Endodermal cell (in vitro differentiated cells): ENCODE measurements at regions not wholly inside any gene's neighbourhood (a gene's known extent, or its start where the extent isn't known, plus 50 kb on each side); places are given as distances from the start of the nearest gene placed in this dataset.

Source experiments
- DNase-seq: peaks from one replicate; pipeline ENCODE4 v3.0.0-alpha.2; 2017
- H3K27ac ChIP-seq: 2 replicates; pipeline ENCODE4 v1.5.1; 2013; ENCODE audit warnings: mild to moderate bottlenecking, low read depth, low read length, moderate library complexity
- H3K27me3 ChIP-seq: 2 replicates; pipeline ENCODE4 v1.6.1; 2013; ENCODE audit warnings: mild to moderate bottlenecking, low read length, moderate library complexity; ENCODE audit not compliant: insufficient read depth, control insufficient read depth, poor library complexity, severe bottlenecking
- H3K36me3 ChIP-seq: 2 replicates; pipeline ENCODE4 v1.7.0; 2013; ENCODE audit warnings: mild to moderate bottlenecking, low read length, moderate library complexity; ENCODE audit not compliant: control insufficient read depth, insufficient read depth
- H3K4me1 ChIP-seq: one replicate; pipeline ENCODE4 v1.7.0; 2013; ENCODE audit warnings: low read length; ENCODE audit not compliant: control insufficient read depth, insufficient read depth
- H3K4me3 ChIP-seq: 2 replicates; pipeline ENCODE4 v1.5.1; 2013; ENCODE audit warnings: mild to moderate bottlenecking, low read length, moderate library complexity
- H3K9ac ChIP-seq: 2 replicates; pipeline ENCODE4 v1.6.1; 2013; ENCODE audit warnings: mild to moderate bottlenecking, low read length, moderate library complexity; ENCODE audit not compliant: poor library complexity, severe bottlenecking; ENCODE audit errors: extremely low read depth
- H3K9me3 ChIP-seq: 2 replicates; pipeline ENCODE4 v1.6.1; 2013; ENCODE audit warnings: mild to moderate bottlenecking, low read length, moderate library complexity; ENCODE audit not compliant: control insufficient read depth
- H3K27ac Mint-ChIP-seq: 2 replicates; pipeline ENCODE4 v1.8.0; 2020; ENCODE audit warnings: mixed read lengths
- H3K27me3 Mint-ChIP-seq: 2 replicates; pipeline ENCODE4 v1.8.0; 2021; ENCODE audit warnings: mild to moderate bottlenecking, mixed read lengths; ENCODE audit not compliant: insufficient read depth
- H3K36me3 Mint-ChIP-seq: 2 replicates; pipeline ENCODE4 v1.8.0; 2020; ENCODE audit warnings: low read depth, mixed read lengths
- H3K4me1 Mint-ChIP-seq: 2 replicates; pipeline ENCODE4 v1.8.0; 2020; ENCODE audit warnings: mixed read lengths
- H3K4me3 Mint-ChIP-seq: 2 replicates; pipeline ENCODE4 v1.8.0; 2020; ENCODE audit warnings: mild to moderate bottlenecking, moderate library complexity, mixed read lengths
- H3K9me3 Mint-ChIP-seq: 2 replicates; pipeline ENCODE4 v1.8.0; 2020; ENCODE audit warnings: mild to moderate bottlenecking, mixed read lengths
- WGBS, 2 experiments: methylation state at CpG; one replicate each; pipeline versions ENCODE4 v1.1.5 to v1.1.7; 2013; ENCODE audit warnings: missing lambda C conversion rate in 2 of 2, mixed read lengths in 1 of 2; ENCODE audit not compliant: insufficient coverage in 1 of 2, insufficient read length in 1 of 2; 5-methylcytosine and 5-hydroxymethylcytosine counted together
- TF ChIP-seq, protein P1 (sequence below): fragments of 200-600 bp; sonication (generic); conservative IDR thresholded peaks from 2 replicates; pipeline ENCODE4 v1.5.0; 2021; ENCODE audit warnings: antibody characterized with exemption, mild to moderate bottlenecking

DNA sequence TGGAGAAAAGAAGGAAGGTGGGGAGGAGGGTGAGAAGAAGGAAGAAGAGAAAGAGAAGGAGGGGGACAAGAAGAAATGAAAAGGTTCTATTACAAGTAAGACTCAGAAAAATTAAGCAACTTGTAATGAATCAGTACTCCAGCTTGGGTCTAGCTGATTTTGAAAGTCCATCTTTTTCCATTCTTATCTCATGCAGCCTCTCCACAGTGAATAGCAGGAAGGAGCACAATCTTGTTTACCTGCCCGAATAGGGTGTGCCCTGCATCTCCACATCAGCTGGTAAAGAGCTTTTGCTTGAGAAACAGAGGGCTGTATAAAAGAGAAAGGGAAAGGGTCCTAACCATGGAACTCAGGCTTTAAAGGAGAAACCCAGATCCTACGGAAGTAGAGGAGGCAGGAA lies 348.8 kb downstream of the TPBG start:
- DNase-seq: no peak
- H3K27me3 Mint-ChIP-seq: no peaks in the 10 kb centered on the region
- Histone ChIP-seq H3K9me3 (peaks cover 24% of the 10 kb centered on the region), H3K36me3 (no peaks in the 10 kb centered on the region), H3K4me1 (no peaks in the 10 kb centered on the region), H3K9ac (no peak overlapping the region), H3K27ac (no peak overlapping the region), H3K27me3 (no peaks in the 10 kb centered on the region), H3K4me3 (no peak overlapping the region)
- H3K27ac Mint-ChIP-seq: no peak overlapping the region
- peaks cover 4% of the 10 kb centered on the region for H3K36me3 Mint-ChIP-seq
- H3K4me3 Mint-ChIP-seq: no peak overlapping the region
- H3K9me3 Mint-ChIP-seq: peaks cover 36% of the 10 kb centered on the region
- WGBS, 2 experiments: 93 to 100% methylated on average over 2 of the region's 2 CpGs
- TF ChIP-seq, protein P1, sequence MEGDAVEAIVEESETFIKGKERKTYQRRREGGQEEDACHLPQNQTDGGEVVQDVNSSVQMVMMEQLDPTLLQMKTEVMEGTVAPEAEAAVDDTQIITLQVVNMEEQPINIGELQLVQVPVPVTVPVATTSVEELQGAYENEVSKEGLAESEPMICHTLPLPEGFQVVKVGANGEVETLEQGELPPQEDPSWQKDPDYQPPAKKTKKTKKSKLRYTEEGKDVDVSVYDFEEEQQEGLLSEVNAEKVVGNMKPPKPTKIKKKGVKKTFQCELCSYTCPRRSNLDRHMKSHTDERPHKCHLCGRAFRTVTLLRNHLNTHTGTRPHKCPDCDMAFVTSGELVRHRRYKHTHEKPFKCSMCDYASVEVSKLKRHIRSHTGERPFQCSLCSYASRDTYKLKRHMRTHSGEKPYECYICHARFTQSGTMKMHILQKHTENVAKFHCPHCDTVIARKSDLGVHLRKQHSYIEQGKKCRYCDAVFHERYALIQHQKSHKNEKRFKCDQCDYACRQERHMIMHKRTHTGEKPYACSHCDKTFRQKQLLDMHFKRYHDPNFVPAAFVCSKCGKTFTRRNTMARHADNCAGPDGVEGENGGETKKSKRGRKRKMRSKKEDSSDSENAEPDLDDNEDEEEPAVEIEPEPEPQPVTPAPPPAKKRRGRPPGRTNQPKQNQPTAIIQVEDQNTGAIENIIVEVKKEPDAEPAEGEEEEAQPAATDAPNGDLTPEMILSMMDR: no peak
- peaks cover 9% of the 10 kb centered on the region for H3K4me1 Mint-ChIP-seq

DNA sequence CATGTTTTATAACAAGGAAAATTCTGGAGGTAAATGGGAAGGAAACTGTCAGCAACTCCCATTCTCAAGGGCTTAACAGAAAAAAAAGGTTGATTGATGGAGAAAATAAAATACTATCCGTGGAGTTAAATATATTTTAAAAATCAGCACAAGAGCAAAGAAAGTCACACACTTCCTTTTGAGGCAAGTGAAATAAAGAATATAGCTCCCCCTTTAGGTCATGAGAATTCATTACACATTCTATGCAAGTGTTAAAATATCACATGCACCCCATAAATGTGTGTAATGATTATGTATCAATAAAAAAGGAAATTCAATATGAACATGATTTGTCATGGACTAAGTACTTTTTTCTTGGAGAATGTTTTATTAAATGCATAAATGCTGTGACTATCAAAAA lies 349.2 kb downstream of the TPBG start:
- 82% methylated on average over 1 of the region's 1 CpG; no CpG with 5 or more reads in 1 of the 2 experiments for WGBS, 2 experiments
- H3K9me3 Mint-ChIP-seq: peaks cover 41% of the 10 kb centered on the region

DNA sequence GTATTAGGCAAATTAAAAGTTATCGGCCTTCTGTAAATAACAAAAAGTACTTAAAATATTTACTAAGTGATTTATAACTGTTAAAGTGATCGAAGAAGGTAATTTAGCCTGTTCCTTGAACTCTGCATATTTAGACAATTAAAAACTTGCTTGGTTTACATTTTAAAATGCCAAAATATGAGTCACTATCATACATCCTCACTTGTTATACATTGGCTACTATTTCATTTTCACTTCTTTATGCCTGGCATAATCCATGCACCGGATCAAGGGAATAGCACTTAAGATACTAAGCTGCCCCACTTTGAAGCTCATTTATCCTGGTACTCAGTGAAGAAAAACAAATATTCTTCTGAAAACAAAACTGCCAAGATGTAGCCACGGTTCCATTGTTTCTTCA lies 344.6 kb downstream of the UBE3D start:
- H3K4me1 Mint-ChIP-seq: no peaks in the 10 kb centered on the region
- H3K9me3 Mint-ChIP-seq: peaks cover 28% of the 10 kb centered on the region
- TF ChIP-seq, protein P1: no peak
- DNase-seq: no peak
- no peaks in the 10 kb centered on the region for H3K27me3 Mint-ChIP-seq
- no peak overlapping the region for H3K27ac Mint-ChIP-seq
- Histone ChIP-seq H3K27me3 (no peaks in the 10 kb centered on the region), H3K9ac (no peak overlapping the region), H3K4me1 (no peaks in the 10 kb centered on the region), H3K27ac (no peak overlapping the region), H3K9me3 (no peaks in the 10 kb centered on the region), H3K36me3 (no peaks in the 10 kb centered on the region), H3K4me3 (no peak overlapping the region)
- H3K36me3 Mint-ChIP-seq: no peaks in the 10 kb centered on the region
- no peak overlapping the region for H3K4me3 Mint-ChIP-seq
- 85 to 88% methylated on average over 2 to 3 of the region's 4 CpGs for WGBS, 2 experiments

More for the DNA sequence above, 349.2 kb downstream of the TPBG start:
- Mint-ChIP-seq H3K27me3 (no peaks in the 10 kb centered on the region), H3K4me3 (no peak overlapping the region), H3K36me3 (peaks cover 4% of the 10 kb centered on the region), H3K27ac (no peak overlapping the region), H3K4me1 (peaks cover 9% of the 10 kb centered on the region)
- Histone ChIP-seq H3K27me3 (no peaks in the 10 kb centered on the region), H3K4me1 (no peaks in the 10 kb centered on the region), H3K36me3 (no peaks in the 10 kb centered on the region), H3K4me3 (no peak overlapping the region), H3K27ac (no peak overlapping the region), H3K9ac (no peak overlapping the region), H3K9me3 (peaks cover 24% of the 10 kb centered on the region)
- TF ChIP-seq, protein P1: peak; percentile 73
- no peak for DNase-seq
